GM21723 (cell line): ENCODE measurements at regions not wholly inside any gene's neighbourhood (a gene's known extent, or its start where the extent isn't known, plus 50 kb on each side); places are given as distances from the start of the nearest gene placed in this dataset.
"Not testable (repeated sequence)": the region's sequence is repeated elsewhere in the genome, so short reads cannot be mapped to it uniquely, and the experiment has no call there.

ENCODE experiments used
- ATAC-seq: cut with Tn5 transposase; IDR thresholded peaks from one replicate; pipeline ENCODE4 v1.9.1; 2021; ENCODE audit warnings: mild to moderate bottlenecking, moderate library complexity; ENCODE audit not compliant: unreplicated experiment

DNA sequence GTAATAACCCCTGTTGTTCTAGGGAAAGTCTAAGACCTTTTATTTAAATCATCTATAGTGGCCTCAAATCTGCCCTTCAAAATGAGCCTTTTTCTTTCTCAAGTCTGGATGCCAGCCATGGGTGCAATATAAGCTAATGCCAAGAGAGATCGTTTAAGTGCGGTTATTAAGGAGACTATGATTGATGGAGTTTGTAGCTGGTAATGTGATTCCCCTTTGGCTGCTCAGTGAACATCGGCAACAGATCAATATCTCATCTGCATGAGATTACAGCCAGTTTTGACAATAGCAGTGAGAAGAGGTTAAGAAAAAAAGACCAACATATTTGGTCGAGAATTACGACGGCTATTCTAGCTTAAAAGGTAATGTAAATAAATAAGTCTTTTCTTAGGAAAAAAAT, 1049.4 kb upstream of the NUDT12 start:
- no peak for ATAC-seq

DNA sequence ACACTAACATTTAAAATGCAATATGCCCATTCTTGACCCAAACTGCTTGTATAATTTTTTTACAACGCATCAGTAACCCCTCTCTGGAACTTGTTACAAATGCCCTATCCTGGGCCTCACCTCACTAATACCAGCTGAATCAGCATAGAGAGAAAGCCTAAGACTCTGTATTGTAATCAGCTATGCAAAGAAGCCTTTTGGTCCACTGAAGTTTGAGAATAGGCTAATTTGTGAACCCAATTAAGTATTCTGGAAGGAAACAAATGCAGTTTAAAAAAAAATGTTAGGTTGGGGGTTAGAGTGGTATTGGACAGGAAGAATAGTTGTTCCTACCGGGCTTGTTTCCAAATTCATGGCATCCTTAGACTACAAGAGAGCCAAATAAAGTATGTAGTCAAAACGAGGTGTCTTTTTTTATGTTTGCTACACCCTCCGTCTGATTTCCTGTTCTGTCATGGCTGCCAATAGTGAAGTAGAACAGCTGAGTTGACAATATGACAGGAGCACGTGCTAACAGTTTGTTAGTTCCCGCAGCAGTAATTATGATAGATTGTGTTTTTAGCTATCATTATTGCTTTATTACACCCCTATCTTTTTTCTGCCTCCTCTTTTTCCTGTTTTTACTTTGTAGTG, 1048.7 kb upstream of the NUDT12 start:
- no peak for ATAC-seq

DNA sequence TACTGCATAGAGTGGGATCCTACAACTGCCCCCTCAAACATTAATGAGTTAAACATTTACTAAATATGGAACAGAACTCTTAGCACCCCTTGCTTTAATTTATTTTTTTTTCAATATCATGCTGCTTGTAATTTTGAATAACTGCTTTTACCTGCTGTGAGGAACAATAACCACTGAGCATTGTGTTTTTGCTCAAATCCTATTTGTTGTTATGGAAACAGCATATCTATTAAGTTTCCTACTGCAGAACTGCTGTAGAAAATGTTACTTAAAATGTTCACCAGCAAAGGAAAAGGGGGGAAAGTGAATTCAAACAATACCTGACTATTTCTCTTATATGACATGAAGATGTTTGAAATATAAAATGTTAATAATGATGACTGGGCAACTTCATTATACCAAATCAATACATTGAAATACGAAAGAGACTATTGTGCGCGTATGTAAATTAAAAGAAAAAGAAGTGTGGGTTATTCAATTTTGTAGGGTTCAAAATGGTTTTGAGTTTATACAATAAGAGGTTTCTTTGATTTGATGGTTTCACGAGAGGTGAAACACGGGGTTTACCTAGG, 1043.8 kb upstream of the NUDT12 start:
- ATAC-seq, result no peak

DNA sequence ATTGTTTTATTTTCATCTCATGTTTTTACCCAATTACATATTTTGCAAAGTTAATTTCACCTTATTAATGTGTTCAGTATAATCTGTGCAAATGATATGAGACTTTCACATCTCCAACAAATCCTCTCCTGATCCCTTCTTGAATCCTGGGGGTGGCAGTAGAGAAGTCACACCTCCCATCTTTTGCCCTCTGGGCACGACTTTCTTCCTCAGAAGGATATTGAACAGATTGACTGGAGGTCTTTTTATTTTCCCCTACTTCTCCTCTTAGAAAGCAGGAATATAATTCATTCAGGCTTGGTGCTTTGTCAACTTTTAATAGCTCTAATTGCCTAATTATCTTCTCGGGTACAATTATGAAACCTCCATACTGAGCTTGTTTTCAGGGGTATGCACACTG, 1037.1 kb upstream of the NUDT12 start:
- ATAC-seq, result no peak

DNA sequence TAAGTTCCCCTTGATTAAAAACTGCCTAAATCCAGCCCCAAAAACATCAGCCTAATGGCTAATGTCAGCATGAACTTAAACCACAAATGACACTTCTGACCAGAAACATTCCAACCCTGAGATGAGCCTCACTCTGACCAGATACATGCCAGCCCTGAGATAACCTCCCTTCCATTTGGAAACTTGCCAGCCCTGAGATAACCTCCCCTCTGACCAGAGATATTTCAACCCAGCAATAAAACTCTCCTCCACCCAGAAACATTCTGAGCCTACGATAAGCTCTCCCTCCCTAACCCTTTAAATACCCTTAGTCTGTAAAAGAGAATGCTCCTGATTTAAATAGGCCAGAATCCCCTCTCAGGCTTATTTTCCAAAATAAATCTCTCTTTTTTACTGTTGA, 1035.7 kb upstream of the NUDT12 start:
- no peak for ATAC-seq

DNA sequence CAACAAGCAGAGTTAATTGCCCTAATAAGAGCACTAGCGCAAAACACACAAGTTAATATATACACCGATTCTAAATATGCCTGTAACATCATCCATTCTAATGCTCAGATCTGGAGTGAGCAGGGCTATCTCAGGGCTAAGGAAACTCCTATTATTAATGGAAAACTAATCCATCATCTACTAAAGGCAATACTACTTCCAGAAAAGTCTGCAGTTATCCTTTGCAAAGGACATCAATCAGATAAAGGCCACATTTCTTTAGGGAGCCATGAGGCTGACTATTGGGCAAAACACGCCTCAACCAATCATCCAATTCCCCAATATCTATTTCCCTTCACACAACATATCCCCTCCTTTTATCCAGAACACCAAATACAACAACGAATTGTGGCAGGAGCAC, 1032.3 kb upstream of the NUDT12 start:
- no peak for ATAC-seq

DNA sequence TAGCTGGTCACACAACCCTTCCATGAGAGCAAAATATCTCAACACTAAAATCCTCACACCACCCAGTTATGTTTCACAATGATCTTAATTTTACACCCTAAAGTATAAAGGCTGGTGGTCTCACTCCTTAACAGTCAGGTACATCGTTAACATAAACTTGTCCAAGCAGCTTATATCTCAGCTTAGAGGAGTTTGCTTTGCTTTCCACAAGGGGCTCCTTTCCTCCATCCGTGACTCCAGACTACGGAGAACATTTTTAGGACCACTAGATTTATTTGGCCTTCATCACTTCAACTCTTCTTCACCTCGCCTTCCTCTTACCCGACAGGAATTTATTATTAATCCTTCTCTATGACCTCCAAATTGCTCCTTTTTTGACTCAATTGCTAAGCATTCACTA, 1014.1 kb upstream of the NUDT12 start:
- no peak for ATAC-seq

DNA sequence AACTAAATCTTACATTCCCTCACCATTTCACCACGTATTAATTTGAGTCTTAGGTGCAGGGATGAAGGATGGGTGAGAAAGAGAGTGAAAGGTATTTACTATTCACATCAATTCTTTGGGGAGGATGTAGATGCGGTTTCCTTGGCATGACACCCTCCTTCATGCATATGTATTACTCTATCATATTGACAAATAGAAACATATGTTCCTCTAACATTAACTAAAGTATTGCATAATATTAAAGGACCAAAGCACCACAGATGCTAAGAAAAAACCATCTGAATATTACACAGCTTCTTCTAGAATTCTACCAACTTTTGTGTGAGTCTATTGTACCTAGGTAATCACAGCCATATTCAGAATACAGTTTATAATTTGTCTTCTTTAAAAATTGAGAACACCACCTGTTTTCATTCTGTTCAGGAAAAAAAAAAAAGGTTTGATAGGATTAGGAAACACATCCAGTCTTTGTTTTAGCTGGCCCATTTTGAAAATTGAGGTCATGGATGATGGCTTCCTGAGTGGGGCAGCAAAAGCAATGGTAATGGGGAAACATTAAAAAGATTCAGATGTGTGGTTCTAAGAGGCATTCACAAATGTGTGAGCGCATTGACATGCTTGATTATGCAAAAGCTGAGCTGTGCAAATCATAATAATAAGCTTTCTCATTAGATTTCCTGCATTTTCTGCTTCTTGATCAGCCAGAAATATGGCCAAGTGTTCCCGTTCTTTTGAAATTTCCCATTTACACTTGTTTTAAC, 1011.5 kb upstream of the NUDT12 start:
- ATAC-seq, result no peak

DNA sequence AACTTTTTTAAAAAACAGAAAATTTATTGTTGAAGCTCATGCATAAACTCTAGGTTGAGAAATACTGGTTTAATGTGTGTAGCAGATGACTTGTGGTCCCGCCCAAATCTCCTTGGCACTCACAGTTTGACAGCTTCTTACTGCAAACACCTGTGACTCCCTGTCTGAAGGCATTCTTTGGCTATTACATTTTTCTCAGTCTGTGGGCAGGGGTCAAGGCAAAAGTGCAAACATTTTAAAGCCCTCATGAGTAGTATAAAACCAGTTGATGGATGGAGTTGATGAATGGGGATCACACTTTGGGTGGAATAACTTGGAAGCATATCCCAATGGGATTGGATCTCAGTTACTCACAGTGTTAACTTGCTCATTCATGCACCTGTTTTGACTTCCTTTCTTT, 1007.0 kb upstream of the NUDT12 start:
- no peak for ATAC-seq

DNA sequence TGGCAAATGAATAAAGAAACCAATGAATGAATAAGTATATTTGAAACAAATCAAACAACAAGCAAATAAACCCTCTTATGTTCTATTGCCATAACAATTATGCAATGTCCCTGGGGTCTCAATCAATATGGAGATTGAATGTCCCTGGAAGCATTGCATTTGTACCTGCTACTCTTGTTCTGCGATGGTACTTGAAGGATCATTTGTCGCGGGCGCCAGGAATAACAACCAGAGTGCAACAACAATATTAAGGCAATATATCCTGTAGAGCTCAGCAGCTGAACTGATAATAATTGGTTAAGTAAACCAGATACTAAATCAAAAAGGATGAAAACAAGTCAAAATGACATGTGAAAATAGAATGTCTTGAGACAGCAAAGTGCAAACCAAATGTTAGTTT, 1001.9 kb upstream of the NUDT12 start:
- no peak for ATAC-seq

DNA sequence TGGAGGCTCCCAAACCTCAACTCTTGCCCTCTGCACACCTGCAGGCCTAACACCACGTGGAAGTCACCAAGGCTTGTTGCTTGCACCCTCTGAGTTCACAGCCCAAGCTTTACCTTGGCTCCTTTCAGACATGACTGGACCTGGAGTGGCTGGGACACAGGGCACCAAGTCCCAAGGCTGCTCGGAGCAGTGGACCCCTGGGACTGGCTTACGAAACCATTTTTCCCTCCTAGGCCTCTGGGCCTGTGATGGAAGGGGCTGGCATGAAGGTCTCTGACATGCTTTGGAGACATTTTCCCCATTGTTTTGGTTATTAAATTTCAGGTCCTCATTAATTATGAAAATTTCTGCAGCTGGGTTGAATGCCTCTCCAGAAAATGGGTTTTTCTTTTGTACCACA, 994.4 kb upstream of the NUDT12 start:
- ATAC-seq, result no peak

DNA sequence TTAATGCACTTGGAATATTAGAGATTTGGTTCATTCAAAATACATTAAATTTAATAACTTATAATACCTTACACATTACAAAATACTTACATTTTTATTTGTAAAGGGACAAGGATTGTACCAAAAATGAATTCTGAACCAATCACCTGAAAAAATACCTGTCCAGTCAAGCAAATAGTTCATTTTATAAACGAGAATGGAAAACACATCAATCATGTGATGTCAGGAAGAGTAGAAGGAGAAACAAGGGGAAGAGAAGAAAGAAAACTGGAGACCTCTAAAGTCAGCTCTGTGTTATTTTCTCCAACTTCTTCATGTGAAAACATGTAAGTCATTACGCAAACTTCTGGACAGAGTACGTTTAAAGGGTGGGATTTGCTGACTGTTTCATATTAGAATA, 989.0 kb upstream of the NUDT12 start:
- no peak for ATAC-seq

DNA sequence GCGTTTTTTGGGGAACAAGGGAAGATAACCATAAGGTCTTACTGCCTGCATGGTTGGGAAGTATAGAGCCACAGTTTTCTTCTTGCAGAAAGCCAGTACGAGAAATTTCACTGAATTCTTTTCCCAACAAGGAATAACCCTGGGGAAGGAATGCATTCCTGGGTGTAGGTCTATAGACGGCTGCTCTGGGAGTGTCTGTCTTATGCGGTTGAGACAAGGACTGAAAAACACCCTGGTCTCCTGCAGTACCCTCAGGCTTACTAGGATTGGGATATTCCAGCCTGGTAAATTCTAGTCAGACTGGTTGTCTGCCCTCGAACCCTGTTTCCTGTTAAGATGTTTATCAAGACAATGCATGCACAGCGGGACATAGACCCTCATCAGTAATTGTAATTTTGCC, 984.3 kb upstream of the NUDT12 start:
- ATAC-seq, result not testable (repeated sequence)

DNA sequence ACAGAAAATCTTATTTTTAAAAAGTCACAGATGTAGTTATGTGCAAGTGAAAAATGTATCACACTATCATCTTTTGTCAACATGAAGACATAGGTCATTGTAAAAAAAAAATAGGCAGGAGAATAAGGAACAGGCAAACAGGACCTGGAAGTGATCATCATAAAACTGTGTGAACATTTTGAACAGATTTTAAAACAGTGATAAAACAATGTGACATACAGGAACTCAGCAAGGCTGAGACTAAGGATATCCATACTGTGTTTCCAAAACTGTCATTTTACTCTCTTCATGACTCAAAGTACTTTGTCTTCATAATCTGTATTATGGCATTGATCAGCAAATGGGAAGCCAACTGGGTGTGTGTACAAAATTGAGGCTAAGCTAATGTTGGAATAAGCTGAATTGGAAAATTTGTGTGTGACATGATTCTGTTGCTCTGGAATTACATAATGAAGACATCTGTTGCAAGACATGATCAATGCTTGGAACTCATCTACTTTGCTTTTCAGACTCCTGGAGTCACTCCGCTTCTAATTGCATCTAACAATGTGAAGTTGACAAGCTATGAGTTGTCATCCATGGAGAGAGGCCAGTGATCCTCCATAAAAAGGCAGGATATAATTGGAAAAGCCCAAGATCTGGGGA, 978.7 kb upstream of the NUDT12 start:
- ATAC-seq, result no peak

DNA sequence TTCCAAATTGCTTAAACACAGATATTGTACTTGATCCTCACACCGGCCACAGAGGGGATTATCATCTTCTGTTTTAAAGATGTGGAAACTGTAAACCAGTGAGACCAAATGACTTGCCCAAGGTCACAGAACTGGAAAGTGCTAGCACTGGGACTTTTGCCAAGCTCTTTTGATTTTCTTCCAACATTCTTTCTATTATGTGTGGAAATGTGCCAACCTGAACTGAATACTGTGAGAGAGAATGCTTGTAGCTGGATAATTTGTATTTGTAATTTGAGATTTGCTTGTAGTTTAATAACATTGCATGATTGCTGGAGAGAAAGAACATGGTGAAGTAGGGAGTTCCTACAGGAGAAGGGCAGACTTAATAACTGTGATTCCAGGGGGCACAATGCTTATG, 977.9 kb upstream of the NUDT12 start:
- ATAC-seq, result no peak

DNA sequence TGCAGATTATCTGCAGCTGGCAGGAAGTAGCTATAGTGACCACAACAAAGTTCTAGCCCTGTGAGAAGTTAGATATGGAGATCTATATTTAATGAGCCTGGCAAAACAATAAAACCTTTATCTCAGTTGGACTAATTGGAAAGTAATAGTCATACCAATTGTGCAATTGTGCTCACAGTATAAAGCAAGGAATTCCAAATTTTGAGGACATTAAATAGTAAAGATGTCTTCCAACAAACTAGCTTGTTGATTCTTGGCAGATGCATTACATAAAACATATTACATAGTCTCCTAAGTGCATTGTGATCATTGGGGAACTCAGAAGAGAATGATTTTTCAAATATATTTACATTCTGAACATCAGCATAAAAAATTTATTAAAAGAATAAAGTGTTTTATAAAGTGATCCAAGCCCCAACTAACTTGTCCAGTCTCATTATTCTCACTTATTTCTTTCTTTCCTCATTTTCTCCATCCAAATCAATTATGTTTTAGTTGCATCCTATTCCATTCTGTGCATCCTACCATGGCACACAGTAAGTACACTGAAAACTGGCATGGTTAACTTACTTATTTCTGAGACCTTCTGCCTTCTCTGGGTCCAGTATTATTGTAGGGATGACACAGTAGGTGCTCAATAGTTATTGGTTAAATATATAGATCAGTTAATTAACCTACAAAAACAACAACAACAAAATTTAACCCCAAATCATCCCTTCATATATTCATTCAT, 977.2 kb upstream of the NUDT12 start:
- no peak for ATAC-seq

DNA sequence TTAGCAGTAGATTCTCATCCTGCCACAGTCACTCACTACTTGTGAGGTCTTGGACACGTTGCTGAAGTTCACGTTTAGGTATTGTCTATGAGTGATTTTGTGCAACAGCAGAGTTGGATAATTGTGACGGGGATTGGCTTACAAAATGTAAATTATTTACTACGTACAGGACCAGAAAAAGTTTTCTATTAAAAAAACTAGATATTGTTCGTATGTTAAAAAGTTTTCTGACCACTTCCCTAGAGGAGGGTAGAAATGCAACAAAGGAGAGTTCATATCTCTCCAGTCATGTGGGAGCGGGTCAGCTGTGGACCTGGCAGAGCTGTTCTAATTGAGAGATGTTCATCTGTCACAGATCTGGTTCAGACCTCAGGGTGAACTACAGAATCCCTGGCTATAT, 976.1 kb upstream of the NUDT12 start:
- ATAC-seq, result no peak

DNA sequence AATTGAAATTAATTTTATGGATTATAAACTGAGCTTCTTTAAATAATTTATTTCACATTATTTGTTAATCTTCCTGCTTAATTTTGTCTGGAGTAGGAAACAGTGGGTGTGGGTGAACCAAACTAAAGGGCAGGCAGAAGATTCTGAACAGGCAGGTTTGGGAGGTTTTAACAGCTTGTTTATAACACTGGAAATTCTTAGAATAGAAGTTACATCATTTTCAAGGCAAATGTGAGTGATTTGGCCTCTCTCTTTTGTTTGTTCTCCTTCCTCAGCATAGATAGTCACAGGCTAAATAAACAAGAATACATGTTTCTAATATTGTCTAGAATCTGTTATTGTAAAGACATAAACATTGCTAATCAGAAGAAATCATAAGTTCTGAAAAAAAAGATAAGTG, 970.9 kb upstream of the NUDT12 start:
- no peak for ATAC-seq

DNA sequence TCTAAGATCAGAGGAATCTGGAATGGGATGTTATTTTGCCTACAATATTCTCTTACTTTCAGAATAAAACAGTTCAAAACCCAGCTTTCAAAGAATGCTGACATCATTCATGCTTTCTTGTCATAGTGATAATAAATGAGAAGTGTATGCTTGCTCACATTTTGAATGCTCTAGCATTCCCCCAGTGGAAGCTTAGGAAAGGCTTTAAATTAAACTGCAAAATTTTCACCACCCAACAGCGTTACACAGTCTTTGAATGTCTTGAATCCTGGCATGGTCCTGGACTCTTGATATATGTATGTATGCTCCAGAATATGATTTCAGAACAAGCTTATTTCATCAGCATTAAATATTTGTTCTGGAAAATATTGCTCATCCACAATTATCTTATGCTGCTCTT, 964.3 kb upstream of the NUDT12 start:
- ATAC-seq, result no peak

DNA sequence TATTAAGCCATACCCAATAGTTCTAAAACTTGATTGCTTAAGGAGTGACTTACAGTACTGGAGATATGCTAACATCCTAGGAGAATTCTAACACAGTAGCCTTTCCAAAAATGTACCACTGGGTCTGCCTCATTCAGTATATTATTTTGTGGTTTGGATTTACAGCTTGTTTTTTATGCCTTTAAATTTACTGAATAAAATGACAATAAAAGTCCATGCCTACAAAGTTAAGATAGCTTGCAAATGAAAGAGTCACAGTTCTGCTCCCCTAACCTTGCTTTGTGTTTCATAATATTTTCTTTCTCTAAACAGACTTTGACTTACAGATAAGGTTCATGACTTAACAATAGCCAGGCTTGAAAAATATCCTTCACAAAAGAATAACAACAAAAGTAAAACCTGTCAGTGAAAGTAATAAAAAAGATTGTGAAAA, 951.1 kb upstream of the NUDT12 start:
- no peak for ATAC-seq

DNA sequence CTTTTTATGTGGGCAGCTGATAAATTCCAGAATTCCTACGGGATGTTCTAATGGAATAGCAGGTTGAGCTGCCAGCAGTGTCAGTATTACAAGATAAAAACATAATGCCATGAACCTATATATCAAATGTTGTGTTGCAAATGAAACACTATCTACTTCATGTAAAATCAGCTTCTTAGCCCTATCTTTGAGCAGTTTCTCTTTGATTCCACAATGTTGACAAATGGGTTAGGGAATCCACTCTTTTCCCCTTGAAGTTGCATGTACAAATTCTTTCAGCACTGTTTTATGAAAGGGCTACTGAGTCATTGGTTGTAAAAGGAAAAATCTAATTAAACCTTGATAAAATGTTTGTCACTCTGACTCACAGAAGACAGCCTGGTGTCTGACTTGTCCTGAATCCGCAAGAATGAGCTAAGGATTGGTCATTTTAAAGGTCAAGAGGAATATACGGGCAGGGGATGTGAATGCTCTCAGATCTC, 950.6 kb upstream of the NUDT12 start:
- no peak for ATAC-seq
